GM12878 (cell line): ENCODE measurements at regions not wholly inside any gene's neighbourhood (a gene's known extent, or its start where the extent isn't known, plus 50 kb on each side); places are given as distances from the start of the nearest gene placed in this dataset.

ENCODE experiments used
- CTCF ChIP-seq, 3 experiments: IDR thresholded peaks in 2 of 3; conservative IDR thresholded peaks in 1 of 3; 2 replicates each; pipeline ENCODE4 v1.5.1; 2011; ENCODE audit warnings: low read depth in 3 of 3, low read length in 3 of 3, mild to moderate bottlenecking in 3 of 3, control low read depth in 2 of 3, moderate library complexity in 2 of 3, inconsistent platforms in 1 of 3, mixed read lengths in 1 of 3; ENCODE audit not compliant: control insufficient read depth in 2 of 3, insufficient read depth in 1 of 3; ENCODE audit errors: extremely low read depth in 1 of 3
- NBN ChIP-seq: fragments of 450-650 bp; IDR thresholded peaks from 2 replicates; pipeline ENCODE4 v1.6.1; 2016
- PAX5 ChIP-seq: IDR thresholded peaks from 2 replicates; pipeline ENCODE4 v1.6.1; 2011; ENCODE audit warnings: low read depth, low read length, borderline replicate concordance

GRCh38 chr14:76657846-76658245, 103.4 kb upstream of the VASH1 start:
- TF ChIP-seq NBN (no peak), CTCF (IDR thresholded peaks at IDR 0.05 in 2 of 3, conservative IDR thresholded peaks at IDR 0.05 in 1 of 3; ENCODE audit: control insufficient read depth in 2 of 3, extremely low read depth in 1 of 3, insufficient read depth in 1 of 3, low read depth in 3 of 3, low read length in 3 of 3) (no peak), PAX5 (no peak)
